SJCRH30 (cell line): ENCODE measurements at regions not wholly inside any gene's neighbourhood (a gene's known extent, or its start where the extent isn't known, plus 50 kb on each side); places are given as distances from the start of the nearest gene placed in this dataset.
"Not testable (repeated sequence)": the region's sequence is repeated elsewhere in the genome, so short reads cannot be mapped to it uniquely, and the experiment has no call there.

ENCODE experiments used
- DNase-seq, 2 experiments: peaks; one replicate each; pipeline ENCODE4 v3.0.0-alpha.2; 2015 to 2020
- H3K27ac ChIP-seq: fragments of 250-450 bp; sonication (Bioruptor Pico); 2 replicates; pipeline ENCODE4 v1.5.1; 2020; ENCODE audit warnings: mild to moderate bottlenecking, moderate library complexity
- H3K27me3 ChIP-seq: fragments of 250-450 bp; sonication (Bioruptor Pico); 2 replicates; pipeline ENCODE4 v1.5.1; 2020; ENCODE audit warnings: mild to moderate bottlenecking, moderate library complexity
- H3K36me3 ChIP-seq: fragments of 250-450 bp; sonication (Bioruptor Pico); 2 replicates; pipeline ENCODE4 v1.5.1; 2020; ENCODE audit warnings: mild to moderate bottlenecking, moderate library complexity
- H3K4me1 ChIP-seq: fragments of 250-450 bp; sonication (Bioruptor Pico); 2 replicates; pipeline ENCODE4 v1.5.1; 2020; ENCODE audit warnings: mild to moderate bottlenecking, moderate library complexity
- H3K4me3 ChIP-seq: fragments of 250-450 bp; sonication (Bioruptor Pico); 2 replicates; pipeline ENCODE4 v1.5.1; 2020; ENCODE audit warnings: mild to moderate bottlenecking, moderate library complexity
- H3K9me3 ChIP-seq: fragments of 250-450 bp; sonication (Bioruptor Pico); replicated peaks from 2 replicates; pipeline ENCODE4 v1.5.1; 2020; ENCODE audit warnings: mild to moderate bottlenecking, moderate library complexity

- Histone ChIP-seq H3K27ac (peak overlapping the region; percentile 80; the same call in 1 of the 2 replicates), H3K4me3 (peak overlapping the region; percentile 78; the same call in 1 of the 2 replicates)
- H3K36me3 ChIP-seq, H3K27me3 ChIP-seq, H3K4me1 ChIP-seq, DNase-seq, H3K9me3 ChIP-seq: not testable (repeated sequence)
Observed at GRCh38 chr9:41075671-41076070, 52.8 kb downstream of the FOXD4L6 start.

- H3K27ac ChIP-seq: peak overlapping the region; percentile 80
- not testable (repeated sequence) for H3K4me1 ChIP-seq, H3K27me3 ChIP-seq, H3K36me3 ChIP-seq, H3K9me3 ChIP-seq
- H3K4me3 ChIP-seq: peak overlapping the region; percentile 78
- DNase-seq: peak; percentile 78 to 82
Observed at GRCh38 chr9:41074356-41074942, 54.0 kb downstream of the FOXD4L6 start.

- H3K9me3 ChIP-seq, H3K27me3 ChIP-seq, H3K36me3 ChIP-seq, H3K4me1 ChIP-seq: not testable (repeated sequence)
- peak; percentile 30 to 34 for DNase-seq
- Histone ChIP-seq H3K27ac (peak overlapping the region; percentile 33), H3K4me3 (peak overlapping the region; percentile 78)
Observed at GRCh38 chr9:41073471-41074243, 54.8 kb downstream of the FOXD4L6 start.

GRCh38 chr9:41064125-41064795 lies 64.2 kb downstream of the FOXD4L6 start:
- DNase-seq: peak; percentile 82 to 83
- Histone ChIP-seq H3K27ac (peak overlapping the region; percentile 76), H3K4me3 (peak overlapping the region; percentile 54)
- not testable (repeated sequence) for H3K4me1 ChIP-seq, H3K9me3 ChIP-seq, H3K36me3 ChIP-seq, H3K27me3 ChIP-seq

- not testable (repeated sequence) for H3K9me3 ChIP-seq, H3K4me3 ChIP-seq, H3K36me3 ChIP-seq, DNase-seq, H3K27ac ChIP-seq, H3K27me3 ChIP-seq, H3K4me1 ChIP-seq
Observed at GRCh38 chr9:41063243-41063642, 65.2 kb downstream of the FOXD4L6 start.

- not testable (repeated sequence) for H3K36me3 ChIP-seq, H3K9me3 ChIP-seq, H3K4me1 ChIP-seq, H3K27ac ChIP-seq, H3K27me3 ChIP-seq, H3K4me3 ChIP-seq, DNase-seq
Observed at GRCh38 chr9:41059603-41060002, 68.9 kb downstream of the FOXD4L6 start.

GRCh38 chr9:41053666-41054363 lies 74.7 kb downstream of the FOXD4L6 start:
- H3K4me3 ChIP-seq, H3K4me1 ChIP-seq, H3K9me3 ChIP-seq, H3K27ac ChIP-seq, H3K27me3 ChIP-seq: not testable (repeated sequence)
- peaks cover 12% of the 10 kb centered on the region for H3K36me3 ChIP-seq
- DNase-seq: peak; percentile 54 to 69

GRCh38 chr9:41048672-41049071 lies 79.8 kb downstream of the FOXD4L6 start:
- DNase-seq, H3K9me3 ChIP-seq, H3K4me3 ChIP-seq, H3K27ac ChIP-seq, H3K27me3 ChIP-seq, H3K4me1 ChIP-seq: not testable (repeated sequence)
- H3K36me3 ChIP-seq: peaks cover 12% of the 10 kb centered on the region

GRCh38 chr9:41047792-41048191 lies 80.7 kb downstream of the FOXD4L6 start:
- H3K9me3 ChIP-seq, H3K27me3 ChIP-seq, H3K27ac ChIP-seq, H3K4me1 ChIP-seq, H3K4me3 ChIP-seq, DNase-seq: not testable (repeated sequence)
- peaks cover 12% of the 10 kb centered on the region for H3K36me3 ChIP-seq

- H3K27me3 ChIP-seq, DNase-seq, H3K9me3 ChIP-seq, H3K36me3 ChIP-seq, H3K4me3 ChIP-seq, H3K27ac ChIP-seq, H3K4me1 ChIP-seq: not testable (repeated sequence)
Observed at GRCh38 chr9:41044930-41045329, 83.6 kb downstream of the FOXD4L6 start.

- H3K4me3 ChIP-seq, H3K27ac ChIP-seq, H3K27me3 ChIP-seq, H3K36me3 ChIP-seq, DNase-seq, H3K9me3 ChIP-seq, H3K4me1 ChIP-seq: not testable (repeated sequence)
Observed at GRCh38 chr9:41043433-41043832, 85.0 kb downstream of the FOXD4L6 start.

GRCh38 chr9:41042111-41042510 lies 86.4 kb downstream of the FOXD4L6 start:
- not testable (repeated sequence) for H3K27ac ChIP-seq, H3K9me3 ChIP-seq, DNase-seq, H3K36me3 ChIP-seq, H3K4me3 ChIP-seq, H3K4me1 ChIP-seq, H3K27me3 ChIP-seq

- not testable (repeated sequence) for DNase-seq, H3K9me3 ChIP-seq, H3K27me3 ChIP-seq, H3K4me1 ChIP-seq, H3K4me3 ChIP-seq, H3K27ac ChIP-seq
- peaks cover 13% of the 10 kb centered on the region for H3K36me3 ChIP-seq
Observed at GRCh38 chr9:41040705-41041342, 87.7 kb downstream of the FOXD4L6 start.

GRCh38 chr9:41035276-41035675 lies 93.2 kb downstream of the FOXD4L6 start:
- H3K4me1 ChIP-seq: peaks cover 10% of the 10 kb centered on the region; the same call in 1 of the 2 replicates
- H3K27me3 ChIP-seq, H3K9me3 ChIP-seq, H3K4me3 ChIP-seq: not testable (repeated sequence)
- H3K27ac ChIP-seq: peak overlapping the region; percentile 65
- peaks cover 22% of the 10 kb centered on the region for H3K36me3 ChIP-seq
- DNase-seq: peak; percentile 39 to 68
